Forelimb muscle (tissue), 1 donor: ENCODE measurements at regions not wholly inside any gene's neighbourhood (a gene's known extent, or its start where the extent isn't known, plus 50 kb on each side); places are given as distances from the start of the nearest gene placed in this dataset.
A peak's percentile ranks its signal among the peaks of the same experiment; 100 is the strongest.

ENCODE experiments used
- DNase-seq: peaks from one replicate; pipeline ENCODE4 v3.0.0-alpha.2; 2013; ENCODE audit warnings: low read depth

- DNase-seq: no peak
Measured at GRCh38 chr18:75677696-75678455, 250.4 kb upstream of the SMIM21 start.

GRCh38 chr18:75660932-75661331 is 233.4 kb upstream of the SMIM21 start:
- DNase-seq: no peak

GRCh38 chr18:75659535-75660023 is 232.1 kb upstream of the SMIM21 start:
- no peak for DNase-seq

GRCh38 chr18:75658330-75658729 is 230.8 kb upstream of the SMIM21 start:
- DNase-seq: no peak

GRCh38 chr18:75656563-75657247 is 229.2 kb upstream of the SMIM21 start:
- no peak for DNase-seq

- no peak for DNase-seq
Measured at GRCh38 chr18:75656035-75656434, 228.5 kb upstream of the SMIM21 start.

GRCh38 chr18:75654851-75655751 is 227.6 kb upstream of the SMIM21 start:
- no peak for DNase-seq

GRCh38 chr18:75654386-75654785 is 226.9 kb upstream of the SMIM21 start:
- no peak for DNase-seq

GRCh38 chr18:75652528-75652927 is 225.0 kb upstream of the SMIM21 start:
- no peak for DNase-seq

- no peak for DNase-seq
Measured at GRCh38 chr18:75644871-75645270, 217.4 kb upstream of the SMIM21 start.

GRCh38 chr18:75643083-75643482 is 215.6 kb upstream of the SMIM21 start:
- DNase-seq: no peak

- no peak for DNase-seq
Measured at GRCh38 chr18:75639472-75639831, 211.9 kb upstream of the SMIM21 start.

- DNase-seq: peak; percentile 74
Measured at GRCh38 chr18:75638776-75639471, 211.4 kb upstream of the SMIM21 start.

- peak; percentile 46 for DNase-seq
Measured at GRCh38 chr18:75638223-75638775, 210.8 kb upstream of the SMIM21 start.

GRCh38 chr18:75635096-75635495 is 207.6 kb upstream of the SMIM21 start:
- no peak for DNase-seq

GRCh38 chr18:75625966-75626365 is 198.5 kb upstream of the SMIM21 start:
- DNase-seq: no peak

GRCh38 chr18:75624869-75625268 is 197.4 kb upstream of the SMIM21 start:
- no peak for DNase-seq

GRCh38 chr18:75621818-75622217 is 194.3 kb upstream of the SMIM21 start:
- DNase-seq: no peak

- no peak for DNase-seq
Measured at GRCh38 chr18:75618146-75618545, 190.6 kb upstream of the SMIM21 start.

GRCh38 chr18:75612456-75612855 is 185.0 kb upstream of the SMIM21 start:
- no peak for DNase-seq

GRCh38 chr18:75607701-75608100 is 180.2 kb upstream of the SMIM21 start:
- no peak for DNase-seq
